ENCODE measurements at regions not wholly inside any gene's neighbourhood (a gene's known extent, or its start where the extent isn't known, plus 50 kb on each side); places are given as distances from the start of the nearest gene placed in this dataset.
A peak's percentile ranks its signal among the peaks of the same experiment; 100 is the strongest.
"Not testable (repeated sequence)": the region's sequence is repeated elsewhere in the genome, so short reads cannot be mapped to it uniquely, and the experiment has no call there.

GRCh38 chr15:26028086-26028740 is 165.1 kb upstream of the ATP10A start:
- Histone ChIP-seq H3K9me2 (replicated peaks; ENCODE audit: insufficient read depth) (no peaks in the 10 kb centered on the region), H3K27me3 (no peaks in the 10 kb centered on the region), H3K27ac (no peak overlapping the region), H3K9me3 (ENCODE audit: low read depth) (no peaks in the 10 kb centered on the region), H2AFZ (no peak overlapping the region), H3K4me1 (ENCODE audit: insufficient read depth) (no peaks in the 10 kb centered on the region), H3K36me3 (replicated peaks; ENCODE audit: insufficient read depth, low read depth) (no peaks in the 10 kb centered on the region), H4K20me1 (ENCODE audit: insufficient read depth, poor library complexity, severe bottlenecking) (no peaks in the 10 kb centered on the region), H3K79me2 (no peaks in the 10 kb centered on the region), H3K4me3 (no peak overlapping the region), H3K4me2 (no peak overlapping the region)
- no peak for TF ChIP-seq EZH2 (IDR thresholded peaks at IDR 0.05; ENCODE audit: borderline replicate concordance)
- TF ChIP-seq EZH2phosphoT487 (IDR thresholded peaks at IDR 0.05; ENCODE audit: low read depth, severe bottlenecking, unreplicated experiment): no peak
- no peak for TF ChIP-seq CTCF (IDR thresholded peaks at IDR 0.05; ENCODE audit: poor library complexity)
- 72% methylated on average over 13 of the region's 13 CpGs for WGBS (ENCODE audit: low lambda C conversion rate, missing lambda C conversion rate)
- DNase-seq (ENCODE audit: low spot score): no peak

DNA sequence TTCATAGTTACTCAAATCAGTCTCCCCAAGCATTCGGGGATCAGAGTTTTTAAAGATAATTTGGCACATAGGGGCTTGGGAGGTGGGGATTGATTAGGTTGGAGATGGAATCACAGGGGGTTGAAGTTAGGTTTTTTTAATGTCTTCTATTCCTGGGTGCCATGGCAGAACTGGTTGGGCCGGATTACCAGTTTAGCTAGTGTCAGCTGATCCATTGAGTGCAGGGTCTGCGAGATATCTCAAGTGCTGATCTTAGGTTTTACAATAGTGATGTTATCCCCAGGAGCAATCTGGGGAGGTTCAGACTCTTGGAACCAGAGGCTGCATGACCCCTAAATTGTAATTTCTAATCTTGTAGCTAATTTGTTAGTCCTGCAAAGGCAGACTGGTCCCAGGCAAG is 163.5 kb upstream of the ATP10A start:
- WGBS (ENCODE audit: low lambda C conversion rate, missing lambda C conversion rate): 68% methylated on average over 3 of the region's 3 CpGs
- not testable (repeated sequence) for H3K9me2 ChIP-seq (replicated peaks; ENCODE audit: insufficient read depth); H3K4me3 ChIP-seq; H3K4me2 ChIP-seq; H3K9me3 ChIP-seq (ENCODE audit: low read depth); H3K79me2 ChIP-seq; H4K20me1 ChIP-seq (ENCODE audit: insufficient read depth, poor library complexity, severe bottlenecking); DNase-seq (ENCODE audit: low spot score); H3K4me1 ChIP-seq (ENCODE audit: insufficient read depth); H2AFZ ChIP-seq; H3K27me3 ChIP-seq; H3K36me3 ChIP-seq (replicated peaks; ENCODE audit: insufficient read depth, low read depth)
- H3K27ac ChIP-seq: peak overlapping the region; percentile 12

DNA sequence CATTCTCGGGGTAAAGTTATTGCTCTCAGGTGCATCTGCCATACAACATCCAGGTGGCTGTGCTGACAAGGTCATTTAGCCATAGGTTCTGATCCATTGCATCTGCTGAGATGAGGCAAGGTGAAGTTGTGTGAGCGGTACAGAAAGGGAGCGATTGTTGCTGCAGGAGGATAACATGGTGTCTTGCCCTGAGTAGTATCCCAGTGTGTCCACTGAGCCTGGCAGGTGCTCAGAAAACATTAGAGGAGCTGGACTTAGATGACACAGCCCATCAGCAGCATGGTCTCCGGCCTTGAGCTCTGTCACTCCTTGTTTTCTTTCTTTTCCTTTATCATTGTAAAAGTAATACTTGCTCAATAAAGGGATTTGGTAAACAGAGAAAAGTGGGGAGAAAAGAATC is 161.1 kb upstream of the ATP10A start:
- Histone ChIP-seq H3K27ac (no peak overlapping the region), H4K20me1 (ENCODE audit: insufficient read depth, poor library complexity, severe bottlenecking) (no peaks in the 10 kb centered on the region), H3K79me2 (no peaks in the 10 kb centered on the region), H3K36me3 (replicated peaks; ENCODE audit: insufficient read depth, low read depth) (no peaks in the 10 kb centered on the region), H3K27me3 (no peaks in the 10 kb centered on the region), H3K4me3 (no peak overlapping the region), H3K4me2 (no peak overlapping the region), H3K9me2 (replicated peaks; ENCODE audit: insufficient read depth) (no peaks in the 10 kb centered on the region), H3K4me1 (ENCODE audit: insufficient read depth) (no peaks in the 10 kb centered on the region), H3K9me3 (ENCODE audit: low read depth) (no peaks in the 10 kb centered on the region), H2AFZ (no peak overlapping the region)
- WGBS (ENCODE audit: low lambda C conversion rate, missing lambda C conversion rate): 91% methylated on average over 4 of the region's 4 CpGs
- TF ChIP-seq CTCF (IDR thresholded peaks at IDR 0.05; ENCODE audit: poor library complexity): no peak
- no peak for DNase-seq (ENCODE audit: low spot score)

- WGBS (ENCODE audit: low lambda C conversion rate, missing lambda C conversion rate): 62% methylated on average over 5 of the region's 5 CpGs
These were observed 160.6 kb upstream of the ATP10A start for GRCh38 chr15:26023691-26024090.

More at GRCh38 chr15:26023691-26024090, 160.6 kb upstream of the ATP10A start:
- no peak overlapping the region for H2AFZ ChIP-seq
- no peaks in the 10 kb centered on the region for H4K20me1 ChIP-seq (ENCODE audit: insufficient read depth, poor library complexity, severe bottlenecking)
- no peak overlapping the region for H3K4me3 ChIP-seq
- H3K4me2 ChIP-seq: no peak overlapping the region
- no peak for TF ChIP-seq EZH2phosphoT487 (IDR thresholded peaks at IDR 0.05; ENCODE audit: low read depth, severe bottlenecking, unreplicated experiment)
- TF ChIP-seq CTCF (IDR thresholded peaks at IDR 0.05; ENCODE audit: poor library complexity): no peak
- no peak for TF ChIP-seq EZH2 (IDR thresholded peaks at IDR 0.05; ENCODE audit: borderline replicate concordance)
- no peaks in the 10 kb centered on the region for H3K9me2 ChIP-seq (replicated peaks; ENCODE audit: insufficient read depth)
- H3K4me1 ChIP-seq (ENCODE audit: insufficient read depth): no peaks in the 10 kb centered on the region
- DNase-seq (ENCODE audit: low spot score): no peak
- no peaks in the 10 kb centered on the region for H3K27me3 ChIP-seq
- H3K27ac ChIP-seq: no peak overlapping the region
- no peaks in the 10 kb centered on the region for H3K36me3 ChIP-seq (replicated peaks; ENCODE audit: insufficient read depth, low read depth)
- no peaks in the 10 kb centered on the region for H3K79me2 ChIP-seq
- no peaks in the 10 kb centered on the region for H3K9me3 ChIP-seq (ENCODE audit: low read depth)

All from hepatocyte (in vitro differentiated cells).